ENCODE measurements at regions not wholly inside any gene's neighbourhood (a gene's known extent, or its start where the extent isn't known, plus 50 kb on each side); places are given as distances from the start of the nearest gene placed in this dataset.
"Not testable (repeated sequence)": the region's sequence is repeated elsewhere in the genome, so short reads cannot be mapped to it uniquely, and the experiment has no call there.

- H3K9me3 Mint-ChIP-seq = no peaks in the 10 kb centered on the region
- peaks cover 4% of the 10 kb centered on the region for H3K36me3 Mint-ChIP-seq
- ATAC-seq (no peak), DNase-seq (ENCODE audit: low spot score) (no peak)
- peak overlapping the region; percentile 19 to 50 for H3K27ac Mint-ChIP-seq
- peaks cover 5 to 7% of the 10 kb centered on the region in 2 donors for H3K27me3 Mint-ChIP-seq
- H3K4me3 Mint-ChIP-seq = no peak overlapping the region
- H3K4me1 Mint-ChIP-seq (ENCODE audit: low read depth in 2 of 2) = peaks cover 27 to 31% of the 10 kb centered on the region in 2 donors
These were observed 51.0 kb upstream of the RCBTB2 start for GRCh38 chr13:48583859-48584311.

- Mint-ChIP-seq H3K9me3 (no peaks in the 10 kb centered on the region), H3K4me1 (ENCODE audit: low read depth in 2 of 2) (peaks cover 23 to 25% of the 10 kb centered on the region in 2 donors), H3K27ac (no peak overlapping the region), H3K27me3 (peaks cover 5% of the 10 kb centered on the region in 2 donors), H3K4me3 (no peak overlapping the region), H3K36me3 (peaks cover 3% of the 10 kb centered on the region)
- no peak for ATAC-seq
- no peak for DNase-seq (ENCODE audit: low spot score)
These were observed 52.6 kb upstream of the RCBTB2 start for GRCh38 chr13:48585456-48585840.

GRCh38 chr13:48586591-48587103, 53.8 kb upstream of the RCBTB2 start:
- H3K27me3 Mint-ChIP-seq = peaks cover 0 to 5% of the 10 kb centered on the region in 2 donors
- peaks cover 19 to 21% of the 10 kb centered on the region in 2 donors for H3K4me1 Mint-ChIP-seq (ENCODE audit: low read depth in 2 of 2)
- no peaks in the 10 kb centered on the region for H3K36me3 Mint-ChIP-seq
- no peaks in the 10 kb centered on the region for H3K9me3 Mint-ChIP-seq
- DNase-seq (ENCODE audit: low spot score) = no peak
- ATAC-seq = peak in 1 of 2 donors; percentile 32
- H3K4me3 Mint-ChIP-seq = peak overlapping the region; percentile 38
- peak overlapping the region; percentile 24 to 42 for H3K27ac Mint-ChIP-seq

DNA sequence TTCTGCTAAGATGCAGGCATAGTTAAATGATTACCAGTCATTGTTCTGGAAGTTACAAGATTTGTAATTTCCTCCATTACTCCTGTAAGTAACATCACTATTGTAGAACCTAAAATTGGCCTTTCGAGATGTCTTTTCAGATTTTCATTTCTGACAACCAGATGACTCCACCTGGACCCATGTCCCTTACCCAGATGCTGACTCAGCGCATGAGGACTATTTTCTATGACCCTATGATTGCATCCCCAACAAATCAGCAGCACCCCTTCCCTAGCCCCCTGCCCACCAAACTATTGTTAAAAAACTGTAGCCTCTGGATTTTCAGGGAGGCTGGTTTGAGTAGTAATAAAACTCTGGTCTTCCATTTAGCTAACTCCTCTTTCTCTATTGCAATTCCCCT, 55.2 kb upstream of the RCBTB2 start:
- H3K4me3 Mint-ChIP-seq = no peak overlapping the region
- H3K4me1 Mint-ChIP-seq (ENCODE audit: low read depth in 2 of 2) = peaks cover 22 to 24% of the 10 kb centered on the region in 2 donors
- H3K27ac Mint-ChIP-seq = peak overlapping the region in 1 of 2 donors; percentile 24
- peaks cover 0 to 5% of the 10 kb centered on the region in 2 donors for H3K27me3 Mint-ChIP-seq
- DNase-seq (ENCODE audit: low spot score) = no peak
- no peak for ATAC-seq
- H3K9me3 Mint-ChIP-seq = no peaks in the 10 kb centered on the region
- no peaks in the 10 kb centered on the region for H3K36me3 Mint-ChIP-seq

- H3K36me3 Mint-ChIP-seq = no peaks in the 10 kb centered on the region
- no peaks in the 10 kb centered on the region for H3K9me3 Mint-ChIP-seq
- peaks cover 30 to 35% of the 10 kb centered on the region in 2 donors for H3K4me1 Mint-ChIP-seq (ENCODE audit: low read depth in 2 of 2)
- no peaks in the 10 kb centered on the region for H3K27me3 Mint-ChIP-seq
- H3K27ac Mint-ChIP-seq = no peak overlapping the region
- DNase-seq (ENCODE audit: low spot score) = no peak
- no peak overlapping the region for H3K4me3 Mint-ChIP-seq
- ATAC-seq = no peak
These were observed 57.4 kb upstream of the RCBTB2 start for GRCh38 chr13:48590141-48590901.

DNA sequence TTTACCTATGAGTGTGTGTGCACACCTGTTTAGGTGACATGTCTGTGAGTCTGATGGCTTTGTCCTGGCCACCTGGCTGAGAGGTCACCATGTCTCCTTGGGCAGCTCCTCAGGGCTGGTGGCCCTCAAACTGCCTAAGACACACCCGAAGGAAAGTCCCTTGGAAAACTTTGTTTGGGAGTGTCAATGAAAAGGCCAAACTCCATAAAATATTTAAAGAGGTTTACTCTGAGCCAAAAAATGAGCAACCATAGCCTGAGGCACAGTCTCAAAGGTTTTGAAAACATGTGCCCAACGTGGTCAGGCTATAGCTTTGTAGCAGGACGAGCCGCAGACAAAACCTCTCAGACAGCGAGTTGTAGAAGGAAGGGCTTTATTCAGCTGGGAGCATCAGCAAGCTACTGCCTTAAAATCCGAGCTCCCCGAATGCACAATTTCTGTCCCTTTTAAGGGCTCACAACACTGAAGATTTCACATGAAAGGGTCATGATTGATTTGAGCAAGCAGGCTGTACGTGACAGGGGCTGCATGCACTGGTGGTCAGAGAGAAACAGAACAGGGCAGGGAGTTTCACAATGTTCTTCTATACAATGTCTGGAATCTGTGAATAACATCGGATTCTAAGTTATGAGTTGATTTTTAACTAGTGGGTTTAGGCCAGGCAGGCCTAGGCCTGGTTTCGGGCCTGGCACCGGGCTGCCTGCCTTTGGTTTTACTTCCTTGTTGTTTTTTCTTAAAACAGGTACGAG, 58.4 kb upstream of the RCBTB2 start:
- not testable (repeated sequence) for H3K36me3 Mint-ChIP-seq; ATAC-seq; H3K4me3 Mint-ChIP-seq; H3K9me3 Mint-ChIP-seq; H3K27me3 Mint-ChIP-seq; DNase-seq (ENCODE audit: low spot score)
- Mint-ChIP-seq H3K4me1 (ENCODE audit: low read depth in 2 of 2) (peaks cover 22 to 25% of the 10 kb centered on the region in 2 donors), H3K27ac (peak overlapping the region in 1 of 2 donors; percentile 10)

- DNase-seq (ENCODE audit: low spot score) (no peak), ATAC-seq (no peak)
- Mint-ChIP-seq H3K9me3 (no peaks in the 10 kb centered on the region), H3K27ac (peak overlapping the region in 1 of 2 donors; percentile 10), H3K27me3 (no peaks in the 10 kb centered on the region), H3K36me3 (no peaks in the 10 kb centered on the region), H3K4me1 (ENCODE audit: low read depth in 2 of 2) (peaks cover 17 to 19% of the 10 kb centered on the region in 2 donors), H3K4me3 (no peak overlapping the region)
These were observed 59.2 kb upstream of the RCBTB2 start for GRCh38 chr13:48591889-48592687.

- ATAC-seq (no peak), DNase-seq (ENCODE audit: low spot score) (no peak)
- H3K36me3 Mint-ChIP-seq = no peaks in the 10 kb centered on the region
- H3K27me3 Mint-ChIP-seq = no peaks in the 10 kb centered on the region
- H3K4me3 Mint-ChIP-seq = no peak overlapping the region
- H3K27ac Mint-ChIP-seq = peak overlapping the region in 1 of 2 donors; percentile 10
- H3K9me3 Mint-ChIP-seq = no peaks in the 10 kb centered on the region
- H3K4me1 Mint-ChIP-seq (ENCODE audit: low read depth in 2 of 2) = peaks cover 16 to 18% of the 10 kb centered on the region in 2 donors
These were observed 59.8 kb upstream of the RCBTB2 start for GRCh38 chr13:48592688-48593049.

DNA sequence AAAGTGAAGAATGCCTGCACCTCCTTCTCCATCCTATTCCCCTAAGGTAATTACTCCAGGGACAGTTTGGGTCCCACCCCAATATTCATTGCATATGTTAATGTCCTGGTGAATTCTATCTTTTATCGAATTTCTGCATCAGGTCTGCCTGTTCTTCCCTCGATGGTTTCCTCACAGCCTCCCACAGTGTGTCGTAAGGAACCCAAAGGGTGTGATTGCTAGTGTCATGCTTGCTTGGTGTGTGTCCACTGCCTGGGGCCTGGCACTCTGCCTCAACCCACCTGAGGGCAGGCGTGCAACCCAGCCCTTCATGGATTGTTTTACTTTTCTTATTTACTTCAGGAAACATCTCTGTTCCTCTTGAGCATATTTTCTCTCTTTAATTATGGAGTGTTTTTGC, 60.2 kb upstream of the CYSLTR2 start:
- DNase-seq (ENCODE audit: low spot score) (no peak), ATAC-seq (no peak)
- Mint-ChIP-seq H3K4me3 (no peak overlapping the region), H3K9me3 (no peaks in the 10 kb centered on the region), H3K27ac (peak overlapping the region in 1 of 2 donors; percentile 32), H3K4me1 (ENCODE audit: low read depth in 2 of 2) (peaks cover 16% of the 10 kb centered on the region in 2 donors), H3K36me3 (no peaks in the 10 kb centered on the region), H3K27me3 (no peaks in the 10 kb centered on the region)

DNA sequence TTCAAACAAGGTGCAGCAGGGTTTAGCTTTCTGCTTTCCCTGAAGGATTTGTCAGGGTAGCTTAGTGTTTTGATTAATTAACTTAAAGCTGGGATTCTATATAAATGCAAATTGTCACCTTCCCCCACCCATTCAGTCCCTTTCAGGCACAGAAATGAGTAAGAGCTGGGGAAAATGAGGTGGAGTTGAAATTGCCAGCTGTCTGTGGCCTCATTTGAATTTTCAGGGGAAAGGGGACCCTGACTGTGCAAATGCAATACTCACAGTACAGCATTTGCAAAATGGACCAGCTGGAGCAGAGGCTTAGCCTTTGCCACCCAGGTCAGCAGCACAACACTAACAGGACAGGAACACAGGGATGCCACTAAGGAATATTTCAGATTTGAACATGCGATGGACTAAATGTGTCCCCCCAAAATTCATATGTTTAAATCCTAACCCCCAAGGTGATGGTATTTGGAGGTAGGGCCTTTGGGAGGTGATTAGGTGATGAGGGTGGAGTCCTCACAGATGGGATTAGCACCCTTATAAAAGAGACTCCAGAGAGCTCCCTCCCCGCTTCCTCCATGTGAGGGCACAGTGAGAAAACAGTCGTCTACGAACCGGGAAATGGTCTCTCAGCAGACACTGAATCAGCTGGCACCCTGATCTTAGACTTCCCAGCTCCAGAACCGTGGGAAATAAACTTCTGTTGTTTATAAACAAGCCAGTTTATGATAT, 59.5 kb upstream of the CYSLTR2 start:
- Mint-ChIP-seq H3K27ac (peak overlapping the region; percentile 23 to 32), H3K36me3 (no peaks in the 10 kb centered on the region), H3K27me3 (no peaks in the 10 kb centered on the region), H3K4me3 (no peak overlapping the region), H3K4me1 (ENCODE audit: low read depth in 2 of 2) (peaks cover 13 to 16% of the 10 kb centered on the region in 2 donors), H3K9me3 (no peaks in the 10 kb centered on the region)
- peak in 1 of 2 donors; percentile 54 for ATAC-seq
- DNase-seq (ENCODE audit: low spot score) = no peak

DNA sequence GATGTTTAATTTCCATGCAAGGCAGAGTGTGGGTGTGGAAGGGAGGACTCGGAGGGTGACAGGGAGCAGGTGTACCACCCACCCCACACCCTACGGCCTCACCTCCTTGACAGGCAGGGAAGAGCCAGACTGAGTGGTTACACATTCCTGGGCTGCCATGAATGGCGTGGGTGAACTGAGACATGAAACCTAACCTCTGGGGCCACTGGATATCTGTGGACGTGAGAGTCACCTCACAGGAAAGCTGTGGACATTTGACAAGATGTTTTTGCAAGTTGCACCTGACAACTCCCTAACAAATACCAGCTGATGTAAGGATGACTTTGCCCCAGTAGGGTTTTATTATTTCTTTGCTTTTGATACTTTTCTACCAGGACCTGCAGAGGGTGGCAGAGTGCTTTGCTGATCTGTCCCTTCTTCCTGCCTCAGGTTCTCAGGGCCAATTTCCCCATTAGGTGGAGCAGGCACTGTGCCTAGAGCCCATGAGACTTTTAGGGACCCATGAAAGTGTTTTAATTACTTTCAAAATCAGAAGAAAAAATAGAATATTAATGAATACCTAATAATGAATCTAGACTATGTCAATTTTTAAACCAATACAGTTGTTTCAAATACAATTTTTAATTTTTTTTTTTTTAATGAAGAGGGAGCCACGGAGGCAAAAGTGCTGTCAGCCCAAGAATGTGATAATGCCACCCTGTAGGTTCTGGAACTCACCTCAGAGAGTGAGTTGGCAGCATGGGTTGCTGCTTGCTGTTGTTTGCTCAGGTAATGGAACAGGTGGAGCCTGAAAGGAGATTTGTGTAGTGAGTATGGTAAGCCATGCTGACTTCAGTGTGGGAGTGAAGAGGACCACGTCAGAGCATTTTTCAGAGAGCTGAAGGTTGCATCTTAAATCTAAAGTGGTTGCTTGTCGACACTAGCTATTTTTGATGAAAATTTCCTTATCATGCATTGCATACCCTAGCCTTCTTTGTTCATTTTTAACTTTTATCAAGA, 58.0 kb upstream of the CYSLTR2 start:
- Mint-ChIP-seq H3K36me3 (no peaks in the 10 kb centered on the region), H3K9me3 (no peaks in the 10 kb centered on the region), H3K27me3 (no peaks in the 10 kb centered on the region), H3K4me3 (no peak overlapping the region), H3K4me1 (ENCODE audit: low read depth in 2 of 2) (peaks cover 14 to 16% of the 10 kb centered on the region in 2 donors), H3K27ac (peak overlapping the region; percentile 10 to 67)
- DNase-seq (ENCODE audit: low spot score) = peak; percentile 68
- ATAC-seq = peak; percentile 85 to 88
